GM19035 (cell line): ENCODE measurements at regions not wholly inside any gene's neighbourhood (a gene's known extent, or its start where the extent isn't known, plus 50 kb on each side); places are given as distances from the start of the nearest gene placed in this dataset.
"Not testable (repeated sequence)": the region's sequence is repeated elsewhere in the genome, so short reads cannot be mapped to it uniquely, and the experiment has no call there.

Experiments used
- ATAC-seq: cut with Tn5 transposase; IDR thresholded peaks from one replicate; pipeline ENCODE4 v1.9.1; 2021; ENCODE audit not compliant: unreplicated experiment

GRCh38 chr5:114838937-114839336 is 330.8 kb downstream of the TRIM36 start:
- ATAC-seq, result no peak

DNA sequence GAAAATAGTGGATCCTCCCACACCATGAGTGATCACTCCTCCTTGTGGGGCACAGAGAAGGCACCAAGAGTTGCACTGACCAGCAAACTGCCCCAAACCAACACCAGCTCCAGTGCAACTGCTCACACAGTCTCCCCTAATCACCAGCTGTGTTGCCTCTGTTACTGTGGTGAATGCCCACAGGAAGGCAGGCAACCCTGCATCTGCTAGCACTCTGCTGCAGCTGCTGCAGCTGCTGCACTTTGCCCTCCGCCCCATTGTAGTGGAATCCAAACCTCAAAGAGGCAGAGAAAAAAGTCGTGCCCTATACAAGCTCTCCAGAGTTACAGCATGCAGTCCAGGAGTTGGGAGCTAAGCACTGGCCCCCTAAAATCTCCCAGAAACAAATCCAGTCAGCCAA is 339.6 kb downstream of the TRIM36 start:
- no peak for ATAC-seq

GRCh38 chr5:114822863-114823262 is 346.8 kb downstream of the TRIM36 start:
- no peak for ATAC-seq

DNA sequence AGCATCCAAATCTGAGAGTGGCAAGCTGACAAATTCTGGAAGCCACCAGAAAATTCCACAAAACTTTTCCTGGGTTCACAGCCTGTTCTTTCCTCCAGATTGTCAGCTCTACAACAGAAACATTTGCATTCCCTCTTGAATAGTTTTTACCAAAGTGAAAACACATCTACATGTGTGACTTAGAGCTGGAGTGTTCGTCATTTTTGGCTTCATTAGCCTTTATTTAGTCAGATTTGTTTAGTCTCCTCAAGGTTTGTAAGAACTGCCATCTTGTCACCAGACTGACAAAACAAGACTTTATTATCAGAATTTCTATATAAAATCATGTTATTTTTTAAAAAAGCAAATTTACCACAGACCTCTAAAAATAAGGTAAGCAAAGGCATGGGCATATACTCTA is 347.3 kb downstream of the TRIM36 start:
- no peak for ATAC-seq

- ATAC-seq, result no peak
These were observed 379.3 kb downstream of the TRIM36 start for GRCh38 chr5:114790403-114790792.

- ATAC-seq, result peak; percentile 75
These were observed 379.8 kb downstream of the TRIM36 start for GRCh38 chr5:114789773-114790402.

- ATAC-seq, result no peak
These were observed 386.8 kb downstream of the TRIM36 start for GRCh38 chr5:114782869-114783268.

DNA sequence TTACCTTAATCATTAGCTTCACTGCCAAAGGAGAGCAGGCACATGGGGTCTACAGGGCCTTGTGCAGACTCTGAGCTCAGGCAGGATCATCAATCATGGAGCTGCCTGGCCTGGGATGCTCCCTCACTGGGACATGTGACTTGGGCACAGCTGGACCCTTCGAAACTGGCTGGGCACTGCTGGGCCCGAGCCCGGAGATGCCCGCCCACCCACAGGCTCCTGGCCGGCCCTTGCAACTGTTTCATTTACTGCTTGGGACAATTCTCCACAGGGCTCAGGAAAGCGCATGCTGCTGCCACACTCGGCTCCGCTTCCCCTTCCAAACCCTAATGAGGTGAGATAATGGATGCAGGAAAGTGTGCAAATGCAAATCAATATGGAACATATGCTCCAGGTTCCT is 387.5 kb downstream of the TRIM36 start:
- ATAC-seq, result no peak

DNA sequence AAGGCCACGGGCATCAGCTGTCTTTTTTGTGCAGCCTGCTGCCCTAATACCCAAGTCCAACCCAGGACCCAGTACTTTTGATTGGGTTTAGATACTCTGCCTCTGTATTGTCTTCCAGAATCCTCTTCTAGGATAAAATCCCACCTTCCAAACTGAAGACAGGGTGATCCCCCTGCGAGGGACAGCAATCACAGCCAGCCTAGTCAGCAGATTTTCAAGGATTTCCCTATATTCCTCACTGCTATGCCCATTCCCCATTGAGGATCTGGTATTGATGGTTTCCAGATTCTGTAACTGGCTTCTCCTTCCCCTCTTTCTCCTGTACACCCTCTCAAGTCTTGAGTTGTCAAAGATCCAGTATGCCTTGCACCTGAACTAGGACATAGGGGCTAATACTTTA is 389.4 kb downstream of the TRIM36 start:
- ATAC-seq, result no peak

DNA sequence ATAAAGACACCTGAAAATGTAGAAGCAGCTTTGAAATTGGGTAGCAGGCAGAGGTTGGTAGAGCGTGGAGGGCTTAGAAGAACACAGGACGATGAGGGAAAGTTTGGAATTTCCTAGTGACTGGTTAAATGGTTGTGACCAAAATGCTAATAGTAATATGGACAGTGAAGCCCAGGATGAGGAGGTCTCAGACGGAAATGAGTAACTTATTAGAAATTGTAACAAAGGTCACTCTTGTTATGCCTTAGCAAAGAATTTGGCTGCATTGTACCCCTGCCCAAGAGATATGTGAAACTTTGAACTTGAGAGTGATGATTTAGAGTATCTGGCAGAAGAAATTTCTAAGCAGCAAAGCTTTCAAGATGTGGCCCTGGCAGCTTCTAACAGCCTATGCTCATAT is 382.5 kb downstream of the KCNN2 start:
- no peak for ATAC-seq

DNA sequence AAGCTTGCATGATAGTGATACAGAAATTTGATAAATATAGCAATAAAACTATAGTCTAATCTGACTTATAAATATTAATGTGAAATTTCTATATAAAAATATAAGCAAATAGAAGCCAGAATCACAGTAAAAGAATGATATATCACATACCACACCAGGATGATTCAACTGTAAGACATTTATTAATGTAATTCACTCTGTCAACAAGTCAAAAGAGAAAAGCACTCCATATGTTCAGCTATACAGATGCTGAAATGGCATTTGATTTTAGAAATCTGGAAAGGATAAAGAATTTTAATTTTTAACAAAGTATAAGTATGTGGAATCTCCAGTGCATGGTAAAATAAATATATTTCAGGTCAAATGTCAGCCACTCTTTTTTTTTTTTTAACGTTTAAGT is 372.4 kb downstream of the KCNN2 start:
- ATAC-seq, result no peak

- no peak for ATAC-seq
These were observed 368.1 kb downstream of the KCNN2 start for GRCh38 chr5:114729986-114730385.

DNA sequence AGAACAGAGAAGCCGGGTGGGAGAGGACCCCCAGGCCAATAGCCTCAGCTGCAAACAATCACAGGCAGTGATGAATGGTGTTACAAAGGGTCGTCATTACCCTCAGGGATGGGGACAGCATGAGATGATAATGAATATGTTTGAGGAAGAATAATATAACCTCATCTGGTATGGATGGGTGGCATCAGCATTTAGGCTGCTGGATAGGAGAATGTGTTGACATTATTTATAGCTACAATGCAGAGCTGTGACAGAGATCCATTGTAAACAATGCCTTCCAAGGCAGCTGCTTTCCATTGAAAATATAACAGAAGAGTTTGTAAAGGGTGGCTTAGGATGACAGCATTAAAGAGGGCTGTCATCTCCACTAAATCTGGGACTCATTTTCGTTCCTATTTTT is 365.5 kb downstream of the KCNN2 start:
- ATAC-seq, result no peak

- ATAC-seq, result no peak
These were observed 364.3 kb downstream of the KCNN2 start for GRCh38 chr5:114726131-114726530.

DNA sequence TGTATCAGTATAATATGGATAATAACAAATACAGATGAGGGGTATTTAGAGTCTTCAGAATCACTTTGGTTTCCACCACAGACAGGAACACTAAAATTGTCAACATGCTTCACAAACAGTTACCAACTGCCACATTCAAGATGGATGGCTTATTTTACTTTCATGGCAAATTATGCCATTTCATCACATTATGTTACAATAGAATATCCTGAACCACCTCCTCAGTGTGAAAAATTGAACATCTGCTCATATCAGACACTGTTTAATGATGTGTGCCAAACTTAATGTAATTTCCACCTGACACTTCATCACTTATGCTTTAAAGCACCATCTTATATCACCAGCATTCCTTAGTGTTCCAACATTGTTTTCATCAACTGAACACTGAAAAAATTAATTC is 357.4 kb downstream of the KCNN2 start:
- ATAC-seq, result no peak

DNA sequence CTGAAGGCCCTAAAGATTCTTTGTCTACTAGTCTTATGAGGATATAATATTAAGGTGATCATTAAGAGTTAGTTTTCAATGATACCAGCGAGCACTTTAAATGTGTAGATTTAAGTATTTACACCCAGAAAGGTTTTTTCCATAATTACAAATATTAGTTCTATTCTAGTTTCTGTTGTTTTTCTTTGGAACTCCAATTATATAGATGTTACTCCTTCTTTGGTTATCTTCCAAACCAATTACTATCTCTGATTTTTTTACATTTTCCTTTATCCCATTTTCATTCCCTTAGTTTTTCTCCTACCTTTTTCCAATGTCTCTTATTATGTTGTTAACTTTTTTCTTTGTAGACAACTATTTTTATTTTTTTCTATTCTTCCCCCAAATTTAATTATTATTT is 355.1 kb downstream of the KCNN2 start:
- no peak for ATAC-seq

DNA sequence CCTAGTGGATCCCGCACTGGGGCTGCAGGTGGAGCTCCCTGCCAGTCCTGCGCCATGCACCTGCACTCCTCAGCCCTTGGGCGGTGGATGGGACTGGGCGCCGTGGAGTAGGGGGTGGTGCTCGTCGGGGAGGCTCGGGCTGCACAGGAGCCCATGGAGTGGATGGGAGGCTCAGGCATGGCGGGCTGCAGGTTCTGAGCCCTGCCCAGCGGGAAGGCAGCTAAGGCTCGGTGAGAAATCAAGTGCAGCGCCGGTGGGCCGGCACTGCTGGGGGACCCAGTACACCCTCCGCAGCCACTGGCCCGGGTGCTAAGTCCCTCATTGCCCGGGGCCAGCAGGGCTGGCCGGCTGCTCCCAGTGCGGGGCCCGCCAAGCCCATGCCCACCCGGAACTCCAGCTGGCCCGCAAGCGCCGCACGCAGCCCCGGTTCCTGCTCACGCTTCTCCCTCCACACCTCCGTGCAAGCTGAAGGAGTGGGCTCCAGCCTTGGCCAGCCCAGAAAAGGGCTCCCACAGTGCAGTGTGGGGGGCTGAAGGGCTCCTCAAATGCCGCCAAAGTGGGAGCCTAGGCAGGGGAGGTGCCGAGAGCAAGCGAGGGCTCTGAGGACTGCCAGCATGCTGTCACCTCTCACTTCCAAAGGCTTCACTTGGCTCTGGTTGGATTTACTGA is 342.5 kb downstream of the KCNN2 start:
- not testable (repeated sequence) for ATAC-seq

- ATAC-seq, result no peak
These were observed 340.9 kb downstream of the KCNN2 start for GRCh38 chr5:114702731-114703130.

DNA sequence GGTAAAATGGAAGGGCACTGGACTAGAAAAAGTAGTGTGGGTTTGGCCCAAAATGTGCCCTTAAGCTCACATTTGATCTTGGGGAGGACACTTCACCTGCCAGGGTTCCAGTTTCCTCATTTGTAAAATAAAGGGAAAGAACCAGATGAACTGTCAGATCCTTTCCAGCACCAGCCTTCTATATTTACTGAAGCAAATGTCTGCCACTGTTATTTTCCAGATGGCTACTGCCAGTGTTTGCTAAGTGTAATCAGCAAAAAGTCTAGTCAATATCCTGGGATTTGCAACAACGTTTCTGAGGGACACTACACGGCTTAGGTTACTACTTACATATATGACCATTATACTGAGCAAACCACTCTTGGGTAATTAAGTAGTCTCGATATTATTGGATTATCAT is 340.3 kb downstream of the KCNN2 start:
- ATAC-seq, result no peak

DNA sequence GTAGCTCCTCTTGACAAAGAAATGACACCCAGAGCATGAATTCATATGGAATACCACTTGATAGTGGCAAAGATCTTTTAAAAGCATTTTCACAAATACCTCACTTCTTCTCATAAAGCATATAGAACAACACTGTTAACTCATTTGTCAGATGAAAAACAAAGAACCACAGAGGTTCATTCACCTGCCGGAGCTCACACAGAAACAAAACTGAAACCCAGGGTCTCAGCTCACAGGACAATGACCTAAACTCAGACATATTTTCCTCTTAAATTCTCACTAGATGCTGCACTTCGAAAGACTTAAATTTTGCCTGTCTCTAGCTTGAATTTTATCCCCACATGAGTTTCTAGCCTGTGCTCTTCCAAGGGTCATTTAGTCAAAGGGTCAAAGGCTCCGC is 339.0 kb downstream of the KCNN2 start:
- ATAC-seq, result no peak

DNA sequence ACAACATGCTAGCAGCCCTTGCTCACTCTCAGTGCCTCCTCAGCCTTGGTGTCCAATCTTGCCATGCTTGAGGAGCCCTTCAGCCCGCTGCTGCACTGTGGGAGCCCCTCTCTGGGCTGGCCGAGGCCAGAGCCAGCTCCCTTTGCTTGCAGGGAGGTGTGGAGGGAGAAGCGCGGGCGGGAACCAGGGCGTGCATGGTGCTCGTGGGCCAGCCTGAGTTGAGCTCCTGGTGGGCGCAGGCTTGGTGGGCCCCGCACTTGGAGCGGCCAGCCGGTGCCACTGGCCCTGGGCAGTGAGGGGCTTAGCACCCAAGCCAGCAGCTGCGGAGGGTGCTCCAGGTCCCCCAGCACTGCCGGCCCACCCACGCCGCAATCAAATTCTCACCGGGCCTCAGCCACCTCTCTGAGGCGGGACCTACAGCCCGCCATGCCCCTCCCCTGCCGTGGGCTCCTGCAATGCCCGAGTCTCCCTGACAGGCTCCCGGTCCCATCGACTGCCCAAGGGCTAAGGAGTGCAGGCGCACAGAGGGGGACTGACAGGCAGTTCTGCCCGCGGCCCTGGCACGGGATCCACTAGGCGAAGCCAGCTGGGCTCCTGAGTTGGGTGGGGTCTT is 333.5 kb downstream of the KCNN2 start:
- ATAC-seq, result no peak

DNA sequence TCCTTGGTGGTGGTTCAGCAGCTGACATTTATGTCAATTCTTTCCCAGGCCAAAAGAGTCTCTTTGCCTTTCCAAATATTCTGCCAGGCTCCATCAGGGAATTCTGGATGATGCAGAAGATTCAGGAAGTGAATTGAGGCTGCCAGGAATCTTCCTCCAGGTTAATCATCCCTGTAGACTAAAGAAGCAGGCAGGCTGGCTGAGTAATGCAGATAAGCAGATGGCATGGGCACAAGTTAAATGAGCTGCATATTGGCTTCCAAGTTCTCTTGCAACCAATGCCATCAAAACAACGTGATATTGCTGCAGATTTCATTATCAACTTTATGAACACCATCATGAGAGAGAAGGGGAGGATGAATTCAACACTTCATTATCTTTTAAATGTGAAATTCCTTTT is 324.5 kb downstream of the KCNN2 start:
- ATAC-seq, result no peak

- no peak for ATAC-seq
These were observed 316.9 kb downstream of the KCNN2 start for GRCh38 chr5:114678778-114679177.
